Choroid plexus epithelial cell (primary cell): ENCODE measurements at regions not wholly inside any gene's neighbourhood (a gene's known extent, or its start where the extent isn't known, plus 50 kb on each side); places are given as distances from the start of the nearest gene placed in this dataset.

Experiments used
- DNase-seq: peaks from one replicate; pipeline ENCODE4 v3.0.0-alpha.2; 2010; ENCODE audit warnings: low read depth
- H3K4me3 ChIP-seq: 2 replicates; pipeline ENCODE4 v1.5.1; 2011; ENCODE audit warnings: low read depth, mild to moderate bottlenecking, control low read depth, low read length, moderate library complexity
- TF ChIP-seq, protein P1 (sequence below): conservative IDR thresholded peaks from 2 replicates; pipeline ENCODE4 v1.5.1; 2011; ENCODE audit warnings: low read depth, mild to moderate bottlenecking, control low read depth, inconsistent platforms, low read length, moderate library complexity

DNA sequence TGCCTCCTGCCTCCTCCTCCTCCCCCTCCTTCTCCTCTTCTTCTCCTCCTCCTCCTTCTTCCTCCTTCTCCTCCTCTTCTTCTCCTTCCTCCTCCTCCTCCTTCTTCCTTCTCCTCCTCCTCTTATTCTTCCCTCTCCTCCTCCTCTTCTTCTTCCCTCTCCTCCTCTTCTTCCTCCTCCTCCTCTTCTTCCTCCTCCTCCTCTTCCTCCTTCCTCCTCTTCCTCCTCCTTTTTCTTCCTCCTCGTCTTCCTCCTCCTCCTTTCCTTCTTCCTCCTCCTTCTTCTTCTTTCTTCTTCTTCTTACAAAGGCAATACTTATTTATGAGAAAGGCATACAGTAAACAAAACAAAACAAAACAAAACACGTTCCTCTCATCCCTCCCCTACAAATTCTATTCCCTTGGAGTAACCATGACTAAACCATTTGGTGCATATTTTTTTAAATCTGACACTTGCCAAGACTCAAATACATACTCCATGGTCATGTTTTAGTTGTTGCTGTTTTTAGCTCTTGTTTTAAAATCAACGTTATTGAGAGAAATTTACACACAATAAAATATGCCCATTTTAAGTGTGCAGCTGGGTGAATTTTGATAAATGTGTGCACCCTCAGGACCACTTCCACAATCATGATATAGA lies 135.6 kb downstream of the FOXD1 start:
- no peak overlapping the region for H3K4me3 ChIP-seq
- TF ChIP-seq, protein P1, sequence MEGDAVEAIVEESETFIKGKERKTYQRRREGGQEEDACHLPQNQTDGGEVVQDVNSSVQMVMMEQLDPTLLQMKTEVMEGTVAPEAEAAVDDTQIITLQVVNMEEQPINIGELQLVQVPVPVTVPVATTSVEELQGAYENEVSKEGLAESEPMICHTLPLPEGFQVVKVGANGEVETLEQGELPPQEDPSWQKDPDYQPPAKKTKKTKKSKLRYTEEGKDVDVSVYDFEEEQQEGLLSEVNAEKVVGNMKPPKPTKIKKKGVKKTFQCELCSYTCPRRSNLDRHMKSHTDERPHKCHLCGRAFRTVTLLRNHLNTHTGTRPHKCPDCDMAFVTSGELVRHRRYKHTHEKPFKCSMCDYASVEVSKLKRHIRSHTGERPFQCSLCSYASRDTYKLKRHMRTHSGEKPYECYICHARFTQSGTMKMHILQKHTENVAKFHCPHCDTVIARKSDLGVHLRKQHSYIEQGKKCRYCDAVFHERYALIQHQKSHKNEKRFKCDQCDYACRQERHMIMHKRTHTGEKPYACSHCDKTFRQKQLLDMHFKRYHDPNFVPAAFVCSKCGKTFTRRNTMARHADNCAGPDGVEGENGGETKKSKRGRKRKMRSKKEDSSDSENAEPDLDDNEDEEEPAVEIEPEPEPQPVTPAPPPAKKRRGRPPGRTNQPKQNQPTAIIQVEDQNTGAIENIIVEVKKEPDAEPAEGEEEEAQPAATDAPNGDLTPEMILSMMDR: no peak
- no peak for DNase-seq

DNA sequence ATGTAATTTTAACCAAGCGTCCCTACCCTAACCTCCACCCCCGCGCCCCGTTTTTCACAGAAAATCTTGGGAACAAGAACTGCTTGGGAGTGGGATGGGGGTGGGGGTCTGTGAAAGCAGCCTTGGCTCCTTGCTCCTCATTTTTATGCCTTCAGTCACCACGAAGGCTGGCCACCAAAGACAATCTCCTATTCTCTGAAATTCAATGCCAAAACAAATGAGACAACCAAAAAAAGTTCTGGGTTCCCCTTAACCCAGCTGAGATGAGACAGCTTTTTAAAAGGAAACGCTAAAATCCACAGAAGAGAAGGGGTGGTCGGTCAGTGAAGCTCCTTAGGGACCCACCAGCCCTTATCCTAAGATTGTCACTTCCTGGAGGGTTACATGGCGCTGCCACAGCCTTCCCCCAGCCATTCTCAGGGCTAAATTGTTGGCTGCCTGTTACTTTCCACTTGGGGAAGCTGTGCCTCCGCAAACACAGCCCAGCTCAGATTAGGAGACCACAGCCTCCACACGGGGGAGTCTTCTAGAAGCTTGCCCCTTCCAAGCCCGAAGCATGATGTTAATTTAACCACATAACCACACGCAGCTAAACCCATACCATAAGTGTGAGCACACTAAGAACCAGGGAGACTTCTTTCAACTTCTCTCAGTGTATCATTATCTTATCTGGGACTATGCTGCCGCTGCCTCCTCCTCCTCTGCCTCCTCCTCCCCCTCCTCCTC lies 136.3 kb downstream of the FOXD1 start:
- DNase-seq: peak; percentile 98
- TF ChIP-seq, protein P1: peak; percentile 90
- H3K4me3 ChIP-seq: no peak overlapping the region

DNA sequence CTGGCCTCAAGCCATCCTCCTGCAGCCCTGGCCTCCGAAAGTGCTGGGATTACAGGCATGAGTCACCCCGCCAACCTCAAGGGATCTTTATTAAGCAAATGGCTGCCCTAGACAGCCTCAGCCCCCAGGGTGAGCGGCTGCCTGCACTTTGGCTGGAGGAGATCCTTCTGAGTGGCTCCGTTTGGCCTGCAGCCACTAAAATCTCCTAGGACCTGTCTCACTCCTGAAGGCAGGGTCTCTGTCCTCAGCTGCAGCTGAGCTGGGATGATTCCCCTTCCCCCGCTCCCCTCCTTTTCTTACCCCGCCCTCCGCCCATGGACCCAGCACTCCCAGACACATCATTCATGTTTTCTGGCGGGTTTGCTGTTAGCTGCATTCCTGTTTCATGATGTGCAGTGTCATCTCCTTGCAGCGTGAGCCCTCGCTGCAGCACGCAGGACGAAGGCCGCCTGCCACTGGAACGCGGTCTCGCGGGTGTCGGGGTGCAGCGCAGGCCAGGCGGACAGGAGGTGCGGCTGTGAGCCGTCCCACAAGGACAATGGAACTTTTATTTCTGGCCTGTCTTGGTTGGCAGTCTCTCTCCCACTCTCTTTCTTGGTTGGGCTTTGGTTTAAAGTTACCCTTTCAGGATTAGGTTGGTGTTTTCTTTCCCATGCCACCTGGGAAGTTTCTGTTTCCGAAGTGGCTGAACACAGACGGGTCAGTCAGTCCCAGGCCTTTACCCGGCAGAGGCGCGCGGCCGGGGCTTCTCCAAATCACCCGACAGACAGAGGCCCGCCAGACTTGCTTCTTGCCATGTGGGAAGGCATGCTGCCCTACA lies 137.1 kb downstream of the FOXD1 start:
- TF ChIP-seq, protein P1: no peak
- H3K4me3 ChIP-seq: peak overlapping the region; percentile 11
- peak; percentile 83 for DNase-seq

DNA sequence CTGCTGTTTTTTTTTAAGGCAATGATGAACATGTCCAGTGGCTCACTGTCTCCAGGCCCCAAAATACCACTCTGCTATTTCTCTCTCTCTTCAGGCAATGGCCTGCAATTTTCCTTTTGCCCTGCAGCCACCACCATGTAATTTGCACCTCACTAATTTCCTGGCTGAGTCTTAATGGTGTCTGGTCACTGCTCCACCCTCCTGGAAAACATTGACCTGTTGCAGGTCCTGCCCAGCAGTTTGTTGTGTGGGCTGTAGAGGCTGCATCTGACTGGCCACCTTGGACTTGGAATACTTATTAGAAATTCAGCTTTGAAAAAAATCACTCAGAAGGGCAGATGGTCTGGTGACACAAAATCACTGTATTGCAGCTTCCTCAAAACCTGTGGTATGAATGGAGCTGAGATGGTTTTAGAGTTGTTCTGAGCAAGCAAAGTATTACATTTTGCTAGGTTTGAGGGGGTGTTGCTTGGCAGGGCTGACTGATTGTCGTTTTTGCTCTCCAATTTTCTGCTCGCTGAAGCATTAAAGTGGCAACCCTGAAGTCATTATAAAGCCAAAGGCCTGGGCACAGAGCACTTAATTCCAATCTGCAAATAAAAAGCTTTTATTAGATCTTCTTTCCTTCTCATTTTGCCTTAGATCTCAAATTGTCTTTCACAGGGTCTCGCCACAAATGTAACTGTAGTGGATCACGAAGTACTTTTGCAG lies 134.8 kb downstream of the TMEM174 start:
- TF ChIP-seq, protein P1: no peak
- H3K4me3 ChIP-seq: no peak overlapping the region
- DNase-seq: no peak

DNA sequence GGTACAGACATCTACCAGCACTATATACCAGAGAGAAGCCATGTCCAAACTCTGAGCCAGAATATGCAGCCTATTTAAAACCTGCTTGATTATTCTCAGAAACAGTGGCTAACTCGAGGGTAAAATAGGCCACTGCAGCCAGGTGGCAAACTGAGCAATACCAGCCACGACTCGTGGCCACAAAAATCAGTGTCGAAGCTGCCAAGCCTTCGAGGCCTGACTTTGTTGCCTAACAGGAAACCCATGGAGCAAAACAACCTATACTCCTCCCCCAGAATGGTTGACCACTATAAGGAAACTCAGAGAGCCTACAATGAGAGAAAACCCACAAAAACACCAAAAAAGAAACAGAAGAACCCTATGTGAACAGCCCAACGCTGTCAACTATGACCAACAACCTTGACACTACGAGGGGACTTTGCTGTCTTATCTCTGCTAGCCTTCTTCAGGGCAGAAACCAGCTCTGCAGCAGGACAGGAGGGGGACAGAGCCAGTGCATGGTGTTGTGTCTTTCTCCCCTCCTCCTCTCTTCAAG lies 133.8 kb downstream of the TMEM174 start:
- TF ChIP-seq, protein P1: no peak
- peak; percentile 34 for DNase-seq
- H3K4me3 ChIP-seq: no peak overlapping the region

DNA sequence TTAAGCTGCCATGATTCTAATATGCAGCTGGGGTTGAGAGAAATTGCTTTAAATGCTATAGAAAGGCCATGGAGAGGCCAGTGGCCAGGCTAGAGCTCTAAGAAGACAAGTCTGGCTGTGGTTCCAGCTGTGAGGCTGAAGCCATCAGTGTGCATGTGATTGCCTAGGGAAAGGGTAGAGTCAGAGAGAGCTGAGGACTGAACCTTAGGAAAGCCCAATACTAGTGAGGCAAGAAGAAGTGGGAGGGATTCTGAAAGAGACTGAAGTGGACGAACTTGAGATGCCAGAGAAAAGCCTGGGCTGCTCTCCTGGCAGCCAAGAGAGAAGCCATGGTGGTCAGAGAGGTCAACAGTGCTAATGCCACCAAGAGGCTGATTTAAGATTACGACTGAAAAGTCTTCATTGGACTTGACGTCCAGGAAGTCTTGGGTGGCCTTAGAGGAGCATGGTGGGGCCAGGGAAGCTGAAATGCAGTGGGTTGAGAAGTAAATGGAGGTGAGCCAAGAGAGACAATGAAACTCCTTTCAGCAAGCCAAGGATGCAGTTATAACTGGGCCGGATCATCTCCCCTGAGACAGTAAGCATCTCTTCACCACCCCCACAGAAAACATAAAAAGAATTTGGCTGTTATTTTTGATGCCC lies 133.2 kb downstream of the TMEM174 start:
- TF ChIP-seq, protein P1: no peak
- DNase-seq: peak; percentile 34
- no peak overlapping the region for H3K4me3 ChIP-seq
